GM19328 (cell line): ENCODE measurements at regions not wholly inside any gene's neighbourhood (a gene's known extent, or its start where the extent isn't known, plus 50 kb on each side); places are given as distances from the start of the nearest gene placed in this dataset.

ENCODE experiments used
- ATAC-seq: cut with Tn5 transposase; IDR thresholded peaks from one replicate; pipeline ENCODE4 v1.9.1; 2021; ENCODE audit warnings: mild to moderate bottlenecking, moderate library complexity; ENCODE audit not compliant: unreplicated experiment

DNA sequence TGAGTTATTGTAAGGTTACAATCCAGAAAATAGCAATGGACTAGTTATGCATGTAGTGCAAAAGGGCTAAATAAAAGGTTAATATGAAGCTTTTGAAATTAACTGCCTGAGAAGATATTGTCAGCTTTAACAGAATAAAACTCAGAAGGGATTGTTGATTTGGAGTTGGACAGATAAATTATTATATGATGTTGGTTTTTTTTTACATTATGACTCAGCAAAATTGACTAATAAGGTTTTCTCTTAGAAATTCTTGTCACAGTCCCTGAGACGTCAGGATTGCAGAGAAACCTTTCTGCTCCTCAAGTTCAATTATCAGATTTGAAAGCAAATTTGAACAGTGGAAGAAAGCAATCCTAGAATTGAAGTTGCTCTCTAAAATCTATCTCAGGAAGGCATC is 946.9 kb downstream of the CBLN2 start:
- ATAC-seq = no peak

- no peak for ATAC-seq
These were observed 960.9 kb downstream of the CBLN2 start for GRCh38 chr18:71583252-71583651.

DNA sequence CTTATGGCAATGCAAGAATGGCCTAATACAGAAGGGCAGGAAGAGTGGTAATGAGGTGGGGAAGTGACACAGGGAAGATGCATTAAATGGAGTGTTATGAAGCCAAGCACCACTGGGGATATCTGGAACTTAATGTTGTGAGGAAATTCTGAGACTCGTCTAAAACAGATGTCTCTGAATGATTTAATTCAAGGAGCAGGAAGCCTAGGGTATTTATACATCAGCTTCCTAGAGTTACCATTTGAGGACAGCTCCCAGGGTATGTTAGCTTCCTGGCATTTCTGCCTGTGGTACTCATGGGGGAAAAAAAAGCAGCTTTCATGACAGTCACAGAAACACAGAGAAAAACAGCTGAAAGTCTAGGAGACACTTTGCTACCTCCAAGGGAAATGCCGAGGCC is 989.5 kb downstream of the CBLN2 start:
- ATAC-seq = no peak

GRCh38 chr18:71541643-71542042 is 1002.5 kb downstream of the CBLN2 start:
- no peak for ATAC-seq

DNA sequence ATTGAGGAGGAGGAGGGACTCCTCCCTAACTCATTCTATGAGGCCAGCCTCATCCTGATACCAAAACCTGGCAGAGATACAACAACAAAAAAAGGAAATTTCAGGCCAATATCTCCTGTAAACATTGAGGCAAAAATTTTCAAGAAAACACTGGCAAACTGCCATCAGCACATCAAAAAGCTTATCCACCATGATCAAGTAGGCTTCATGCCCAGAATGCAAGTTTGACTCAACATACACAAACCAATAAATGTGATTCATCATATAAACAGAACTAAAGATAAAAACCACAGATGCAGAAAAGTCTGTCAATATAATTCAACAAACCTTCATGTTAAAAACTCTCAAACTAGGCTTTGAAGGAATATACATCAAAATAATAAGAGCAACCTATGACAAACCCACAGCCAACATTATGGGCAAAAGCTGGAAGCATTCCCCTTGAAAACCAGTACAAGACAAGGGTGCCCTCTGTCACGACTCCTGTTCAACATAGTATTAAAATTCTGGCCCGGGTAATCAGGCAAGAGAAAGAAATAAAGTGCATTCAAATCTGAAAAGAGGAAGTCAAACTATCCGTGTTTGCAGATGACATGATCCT is 1014.3 kb downstream of the CBLN2 start:
- ATAC-seq = no peak

- no peak for ATAC-seq
These were observed 1020.4 kb downstream of the CBLN2 start for GRCh38 chr18:71523483-71524435.

- ATAC-seq = no peak
These were observed 1038.6 kb downstream of the CBLN2 start for GRCh38 chr18:71505526-71505925.

GRCh38 chr18:71503222-71503621 is 1040.9 kb downstream of the CBLN2 start:
- no peak for ATAC-seq

GRCh38 chr18:71485611-71486010 is 1058.5 kb downstream of the CBLN2 start:
- ATAC-seq = no peak

DNA sequence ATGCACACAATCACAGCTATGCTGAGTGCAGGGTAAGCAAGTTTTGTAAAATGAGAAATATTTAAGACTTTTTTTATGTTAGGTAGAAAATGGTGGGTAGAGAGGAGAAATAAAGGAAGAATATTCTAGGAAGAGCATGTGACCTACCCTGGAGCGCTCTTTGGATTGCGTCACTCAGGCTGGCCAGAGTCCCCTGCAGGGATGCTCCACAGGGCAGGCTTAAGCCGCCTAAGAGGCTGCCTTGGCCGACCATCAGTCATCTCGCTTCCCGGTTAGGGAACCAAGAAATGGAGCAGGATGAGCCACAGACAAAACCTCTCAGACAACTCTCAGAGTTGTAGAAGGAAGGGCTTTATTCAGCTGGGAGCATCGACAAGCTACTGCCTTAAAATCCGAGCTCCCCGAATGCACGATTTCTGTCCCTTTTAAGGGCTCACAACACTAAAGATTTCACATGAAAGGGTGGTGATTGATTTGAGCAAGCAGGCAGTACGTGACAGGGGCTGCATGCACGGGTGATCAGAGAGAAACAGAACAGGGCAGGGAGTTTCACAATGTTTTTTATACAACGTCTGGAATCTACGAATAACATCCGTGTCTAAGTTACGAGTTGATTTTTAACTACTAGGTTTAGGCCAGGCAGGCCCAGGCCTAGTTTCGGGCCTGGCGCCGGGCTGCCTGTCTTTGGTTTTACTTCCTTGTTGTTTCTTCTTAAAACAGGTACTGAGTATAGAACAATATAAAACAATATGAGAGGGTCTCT is 1072.0 kb downstream of the CBLN2 start:
- no peak for ATAC-seq

DNA sequence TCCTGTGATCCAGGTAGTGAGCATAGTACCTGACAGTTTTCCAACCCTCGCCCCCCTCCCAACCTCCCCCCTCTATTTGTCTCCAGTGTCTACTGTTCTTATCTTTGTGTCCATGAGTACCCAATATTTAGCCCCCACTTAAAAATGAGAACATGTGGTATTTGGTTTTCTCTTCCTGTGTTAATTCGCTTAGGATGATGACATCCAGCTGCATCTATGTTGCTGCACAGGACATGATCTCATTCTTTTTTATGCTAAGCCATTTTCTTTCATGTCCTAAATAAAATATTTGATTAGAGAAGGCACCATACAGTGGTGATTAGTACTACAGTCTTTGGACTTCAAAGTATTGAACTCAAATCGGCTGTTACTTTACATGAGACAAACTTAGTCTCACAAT is 1087.9 kb downstream of the CBLN2 start:
- no peak for ATAC-seq

DNA sequence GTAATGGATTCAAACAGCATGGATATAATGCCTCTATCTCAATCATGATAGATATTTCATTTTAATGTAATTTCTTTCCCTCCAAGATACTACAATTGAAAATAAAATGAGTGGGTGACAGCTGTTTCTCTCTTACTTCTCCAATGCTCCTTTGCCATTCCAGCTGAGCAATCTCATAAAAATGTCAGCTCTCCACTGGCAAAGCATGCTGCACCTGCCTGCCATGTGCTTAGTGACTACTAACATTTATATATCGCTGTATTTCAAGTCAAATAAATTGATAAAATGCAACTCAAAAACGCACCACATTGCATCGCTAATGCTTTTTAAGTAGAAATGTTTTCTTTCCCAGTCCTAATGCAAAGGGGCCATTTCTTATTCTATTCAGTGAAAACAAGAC is 1093.9 kb downstream of the CBLN2 start:
- no peak for ATAC-seq

- ATAC-seq = no peak
These were observed 1100.2 kb downstream of the CBLN2 start for GRCh38 chr18:71443706-71444480.

- no peak for ATAC-seq
These were observed 1101.4 kb downstream of the CBLN2 start for GRCh38 chr18:71442731-71443141.

- ATAC-seq = no peak
These were observed 1103.0 kb downstream of the CBLN2 start for GRCh38 chr18:71441156-71441555.

DNA sequence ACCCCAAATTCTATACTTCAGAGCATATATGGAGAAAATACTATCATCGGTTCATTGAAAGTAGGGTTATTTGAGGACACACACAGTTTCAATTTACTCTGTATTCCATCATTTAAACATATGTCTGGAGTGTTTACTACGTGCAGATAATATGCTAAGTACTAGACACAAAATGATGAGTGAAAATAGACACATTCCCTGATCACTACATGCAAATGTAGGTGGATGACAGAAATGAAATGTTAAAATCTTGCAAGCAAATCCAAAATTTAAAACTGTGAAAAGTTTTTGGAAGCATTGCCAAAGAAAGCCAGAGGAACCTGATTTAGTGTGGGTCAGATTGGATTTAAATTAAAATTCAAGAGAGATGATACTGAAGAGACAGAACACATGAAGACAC is 1106.6 kb downstream of the CBLN2 start:
- ATAC-seq = no peak

GRCh38 chr18:71433373-71433772 is 1110.8 kb downstream of the CBLN2 start:
- no peak for ATAC-seq

DNA sequence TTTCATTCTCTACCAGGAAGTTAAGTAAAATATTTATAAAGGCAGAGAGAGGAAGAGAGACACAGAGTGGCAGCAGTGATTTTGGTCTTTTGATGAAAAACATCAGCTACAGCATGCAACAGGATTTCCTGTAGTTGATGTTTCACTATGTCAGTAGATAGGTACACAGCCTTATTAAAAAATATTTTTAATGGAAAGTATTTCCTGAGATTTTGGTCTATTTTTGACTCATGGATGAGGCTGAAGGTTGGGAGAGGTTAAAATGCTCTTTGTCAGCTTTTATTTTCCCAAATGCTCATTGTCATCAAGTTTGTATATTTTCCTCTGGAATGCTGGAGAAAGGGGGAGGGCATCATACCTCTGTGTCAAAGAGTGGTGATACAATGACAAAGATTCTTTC is 1112.5 kb downstream of the CBLN2 start:
- ATAC-seq = no peak

GRCh38 chr18:71431171-71431570 is 1113.0 kb downstream of the CBLN2 start:
- ATAC-seq = no peak

- no peak for ATAC-seq
These were observed 1117.7 kb downstream of the CBLN2 start for GRCh38 chr18:71426441-71426840.
